SK-N-SH treated with all-trans-retinoic acid at 6 μM for 48 hours (cell line): ENCODE measurements at regions not wholly inside any gene's neighbourhood (a gene's known extent, or its start where the extent isn't known, plus 50 kb on each side); places are given as distances from the start of the nearest gene placed in this dataset.

ENCODE experiments used
- ATAC-seq: fragments of 200-7000 bp; cut with Tn5 transposase; 3 replicates; pipeline ENCODE4 v1.9.1; 2020; ENCODE audit warnings: mild to moderate bottlenecking, moderate library complexity
- ARNTL ChIP-seq: fragments of 450-650 bp; formaldehyde crosslinking; IDR thresholded peaks from 2 replicates; pipeline ENCODE4 v1.5.0; 2020; ENCODE audit warnings: low read depth, mild to moderate bottlenecking, moderate library complexity, borderline replicate concordance
- BACH2 ChIP-seq: fragments of 250-450 bp; sonication (Bioruptor Pico); IDR thresholded peaks from 2 replicates; pipeline ENCODE4 v1.9.0; 2021; ENCODE audit warnings: mild to moderate bottlenecking, borderline replicate concordance
- CSDC2 ChIP-seq: fragments of 250-450 bp; sonication (Bioruptor Pico); IDR thresholded peaks from 2 replicates; pipeline ENCODE4 v1.5.0; 2020; ENCODE audit warnings: mild to moderate bottlenecking, moderate library complexity
- ESRRG ChIP-seq: fragments of 250-450 bp; sonication (Bioruptor Pico); IDR thresholded peaks from 2 replicates; pipeline ENCODE4 v1.6.1; 2021; ENCODE audit warnings: mild to moderate bottlenecking
- GLIS3 ChIP-seq: fragments of 250-450 bp; sonication (Bioruptor Pico); IDR thresholded peaks from 2 replicates; pipeline ENCODE4 v1.5.0; 2020; ENCODE audit warnings: mild to moderate bottlenecking, moderate library complexity
- ISL1 ChIP-seq: fragments of 250-450 bp; sonication (Bioruptor Pico); IDR thresholded peaks from 2 replicates; pipeline ENCODE4 v2.1.2; 2022; ENCODE audit warnings: mild to moderate bottlenecking, moderate library complexity
- OSR1 ChIP-seq: fragments of 250-450 bp; sonication (Bioruptor Pico); IDR thresholded peaks from 2 replicates; pipeline ENCODE4 v1.8.0; 2022; ENCODE audit warnings: moderate library complexity, mild to moderate bottlenecking, inconsistent platforms
- PPARA ChIP-seq: fragments of 250-450 bp; sonication (Bioruptor Pico); IDR thresholded peaks from 2 replicates; pipeline ENCODE4 v1.5.0; 2020; ENCODE audit warnings: mild to moderate bottlenecking, borderline replicate concordance
- RARB ChIP-seq: fragments of 250-450 bp; sonication (Bioruptor Pico); IDR thresholded peaks from 2 replicates; pipeline ENCODE4 v1.8.0; 2021; ENCODE audit warnings: mild to moderate bottlenecking, moderate library complexity
- SNAI2 ChIP-seq: fragments of 250-450 bp; sonication (Bioruptor Pico); IDR thresholded peaks from 2 replicates; pipeline ENCODE4 v1.5.0; 2020; ENCODE audit warnings: mild to moderate bottlenecking, moderate library complexity
- TCF4 ChIP-seq: fragments of 250-450 bp; sonication (Bioruptor Pico); IDR thresholded peaks from 2 replicates; pipeline ENCODE4 v1.8.0; 2021; ENCODE audit warnings: mild to moderate bottlenecking, moderate library complexity, borderline replicate concordance
- TOX ChIP-seq: fragments of 250-450 bp; sonication (Bioruptor Pico); IDR thresholded peaks from 2 replicates; pipeline ENCODE4 v1.8.0; 2021; ENCODE audit warnings: mild to moderate bottlenecking, moderate library complexity, borderline replicate concordance
- ZC3H10 ChIP-seq: fragments of 250-450 bp; sonication (Bioruptor Pico); IDR thresholded peaks from 2 replicates; pipeline ENCODE4 v1.5.1; 2021; ENCODE audit warnings: mild to moderate bottlenecking, moderate library complexity
- ZFP3 ChIP-seq: fragments of 250-450 bp; sonication (Bioruptor Pico); IDR thresholded peaks from 2 replicates; pipeline ENCODE4 v1.5.0; 2020; ENCODE audit warnings: mild to moderate bottlenecking, moderate library complexity
- ZFP30 ChIP-seq: fragments of 450-650 bp; formaldehyde crosslinking; IDR thresholded peaks from 2 replicates; pipeline ENCODE4 v1.5.0; 2022; ENCODE audit warnings: mild to moderate bottlenecking, moderate library complexity
- ZNF565 ChIP-seq: fragments of 450-650 bp; formaldehyde crosslinking; conservative IDR thresholded peaks from 2 replicates; pipeline ENCODE4 v1.5.0; 2020; ENCODE audit warnings: low read depth, mild to moderate bottlenecking, moderate library complexity
- ZNF70 ChIP-seq: fragments of 450-650 bp; formaldehyde crosslinking; IDR thresholded peaks from 2 replicates; pipeline ENCODE4 v1.5.0; 2020; ENCODE audit warnings: mild to moderate bottlenecking, moderate library complexity
- ZNF8 ChIP-seq: fragments of 450-650 bp; formaldehyde crosslinking; IDR thresholded peaks from 2 replicates; pipeline ENCODE4 v1.5.0; 2020; ENCODE audit warnings: mild to moderate bottlenecking, moderate library complexity
- TF ChIP-seq, protein P1 (sequence below): fragments of 250-450 bp; sonication (Bioruptor Pico); IDR thresholded peaks from 2 replicates; pipeline ENCODE4 v1.5.1; 2021; ENCODE audit warnings: mild to moderate bottlenecking, moderate library complexity
- TF ChIP-seq, protein P2 (sequence below): fragments of 250-450 bp; sonication (Bioruptor Pico); IDR thresholded peaks from 2 replicates; pipeline ENCODE4 v1.8.0; 2020; ENCODE audit warnings: mild to moderate bottlenecking, moderate library complexity, borderline replicate concordance
- TF ChIP-seq, protein P3 (sequence below): fragments of 250-450 bp; sonication (Bioruptor Pico); IDR thresholded peaks from 2 replicates; pipeline ENCODE4 v1.5.0; 2020; ENCODE audit warnings: mild to moderate bottlenecking, moderate library complexity
- TF ChIP-seq, protein P4 (sequence below): fragments of 250-450 bp; sonication (Bioruptor Pico); IDR thresholded peaks from 2 replicates; pipeline ENCODE4 v1.8.0; 2021; ENCODE audit warnings: low read depth, mild to moderate bottlenecking, moderate library complexity, borderline replicate concordance
- TF ChIP-seq, protein P5 (sequence below): fragments of 250-450 bp; sonication (Bioruptor Pico); IDR thresholded peaks from 2 replicates; pipeline ENCODE4 v1.5.1; 2020; ENCODE audit warnings: low read depth, mild to moderate bottlenecking, moderate library complexity

DNA sequence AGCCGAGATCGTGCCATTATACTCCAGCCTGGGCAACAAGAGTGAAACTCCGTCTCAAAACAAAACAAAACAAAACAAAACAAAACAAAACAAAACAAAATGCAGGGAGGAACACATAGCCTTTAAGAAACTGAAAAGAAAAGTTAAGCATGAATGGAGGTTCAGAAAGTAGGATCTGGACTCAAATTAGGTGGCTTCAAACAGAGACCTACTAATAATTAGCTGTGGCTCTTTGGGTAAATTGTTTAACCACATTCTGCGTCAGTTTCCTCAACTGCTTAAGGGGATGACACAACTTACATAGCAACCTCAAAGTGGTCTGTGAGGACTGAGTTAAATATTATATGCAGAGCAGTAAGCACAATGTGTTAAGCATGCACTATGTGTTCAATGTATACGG lies 458.2 kb downstream of the ADGRL2 start:
- TF ChIP-seq ZFP30 (CRISPR knock-in tag) (no peak), SNAI2 (CRISPR knock-in tag) (no peak), OSR1 (no peak), RARB (CRISPR knock-in tag) (no peak), ZFP3 (CRISPR knock-in tag) (no peak), ZNF70 (CRISPR knock-in tag) (no peak), GLIS3 (CRISPR knock-in tag) (no peak), TCF4 (CRISPR knock-in tag) (no peak), ESRRG (CRISPR knock-in tag) (no peak), PPARA (no peak), BACH2 (CRISPR knock-in tag) (no peak), CSDC2 (CRISPR knock-in tag) (no peak), ZNF565 (CRISPR knock-in tag) (no peak), ARNTL (CRISPR knock-in tag) (no peak), TOX (CRISPR knock-in tag) (no peak)
- TF ChIP-seq, protein P1, sequence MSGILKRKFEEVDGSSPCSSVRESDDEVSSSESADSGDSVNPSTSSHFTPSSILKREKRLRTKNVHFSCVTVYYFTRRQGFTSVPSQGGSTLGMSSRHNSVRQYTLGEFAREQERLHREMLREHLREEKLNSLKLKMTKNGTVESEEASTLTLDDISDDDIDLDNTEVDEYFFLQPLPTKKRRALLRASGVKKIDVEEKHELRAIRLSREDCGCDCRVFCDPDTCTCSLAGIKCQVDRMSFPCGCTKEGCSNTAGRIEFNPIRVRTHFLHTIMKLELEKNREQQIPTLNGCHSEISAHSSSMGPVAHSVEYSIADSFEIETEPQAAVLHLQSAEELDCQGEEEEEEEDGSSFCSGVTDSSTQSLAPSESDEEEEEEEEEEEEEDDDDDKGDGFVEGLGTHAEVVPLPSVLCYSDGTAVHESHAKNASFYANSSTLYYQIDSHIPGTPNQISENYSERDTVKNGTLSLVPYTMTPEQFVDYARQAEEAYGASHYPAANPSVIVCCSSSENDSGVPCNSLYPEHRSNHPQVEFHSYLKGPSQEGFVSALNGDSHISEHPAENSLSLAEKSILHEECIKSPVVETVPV (CRISPR knock-in tag): no peak
- TF ChIP-seq, protein P2, sequence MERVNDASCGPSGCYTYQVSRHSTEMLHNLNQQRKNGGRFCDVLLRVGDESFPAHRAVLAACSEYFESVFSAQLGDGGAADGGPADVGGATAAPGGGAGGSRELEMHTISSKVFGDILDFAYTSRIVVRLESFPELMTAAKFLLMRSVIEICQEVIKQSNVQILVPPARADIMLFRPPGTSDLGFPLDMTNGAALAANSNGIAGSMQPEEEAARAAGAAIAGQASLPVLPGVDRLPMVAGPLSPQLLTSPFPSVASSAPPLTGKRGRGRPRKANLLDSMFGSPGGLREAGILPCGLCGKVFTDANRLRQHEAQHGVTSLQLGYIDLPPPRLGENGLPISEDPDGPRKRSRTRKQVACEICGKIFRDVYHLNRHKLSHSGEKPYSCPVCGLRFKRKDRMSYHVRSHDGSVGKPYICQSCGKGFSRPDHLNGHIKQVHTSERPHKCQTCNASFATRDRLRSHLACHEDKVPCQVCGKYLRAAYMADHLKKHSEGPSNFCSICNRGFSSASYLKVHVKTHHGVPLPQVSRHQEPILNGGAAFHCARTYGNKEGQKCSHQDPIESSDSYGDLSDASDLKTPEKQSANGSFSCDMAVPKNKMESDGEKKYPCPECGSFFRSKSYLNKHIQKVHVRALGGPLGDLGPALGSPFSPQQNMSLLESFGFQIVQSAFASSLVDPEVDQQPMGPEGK (CRISPR knock-in tag): no peak
- TF ChIP-seq, protein P3, sequence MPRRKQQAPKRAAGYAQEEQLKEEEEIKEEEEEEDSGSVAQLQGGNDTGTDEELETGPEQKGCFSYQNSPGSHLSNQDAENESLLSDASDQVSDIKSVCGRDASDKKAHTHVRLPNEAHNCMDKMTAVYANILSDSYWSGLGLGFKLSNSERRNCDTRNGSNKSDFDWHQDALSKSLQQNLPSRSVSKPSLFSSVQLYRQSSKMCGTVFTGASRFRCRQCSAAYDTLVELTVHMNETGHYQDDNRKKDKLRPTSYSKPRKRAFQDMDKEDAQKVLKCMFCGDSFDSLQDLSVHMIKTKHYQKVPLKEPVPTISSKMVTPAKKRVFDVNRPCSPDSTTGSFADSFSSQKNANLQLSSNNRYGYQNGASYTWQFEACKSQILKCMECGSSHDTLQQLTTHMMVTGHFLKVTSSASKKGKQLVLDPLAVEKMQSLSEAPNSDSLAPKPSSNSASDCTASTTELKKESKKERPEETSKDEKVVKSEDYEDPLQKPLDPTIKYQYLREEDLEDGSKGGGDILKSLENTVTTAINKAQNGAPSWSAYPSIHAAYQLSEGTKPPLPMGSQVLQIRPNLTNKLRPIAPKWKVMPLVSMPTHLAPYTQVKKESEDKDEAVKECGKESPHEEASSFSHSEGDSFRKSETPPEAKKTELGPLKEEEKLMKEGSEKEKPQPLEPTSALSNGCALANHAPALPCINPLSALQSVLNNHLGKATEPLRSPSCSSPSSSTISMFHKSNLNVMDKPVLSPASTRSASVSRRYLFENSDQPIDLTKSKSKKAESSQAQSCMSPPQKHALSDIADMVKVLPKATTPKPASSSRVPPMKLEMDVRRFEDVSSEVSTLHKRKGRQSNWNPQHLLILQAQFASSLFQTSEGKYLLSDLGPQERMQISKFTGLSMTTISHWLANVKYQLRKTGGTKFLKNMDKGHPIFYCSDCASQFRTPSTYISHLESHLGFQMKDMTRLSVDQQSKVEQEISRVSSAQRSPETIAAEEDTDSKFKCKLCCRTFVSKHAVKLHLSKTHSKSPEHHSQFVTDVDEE (CRISPR knock-in tag): no peak
- TF ChIP-seq, protein P4, sequence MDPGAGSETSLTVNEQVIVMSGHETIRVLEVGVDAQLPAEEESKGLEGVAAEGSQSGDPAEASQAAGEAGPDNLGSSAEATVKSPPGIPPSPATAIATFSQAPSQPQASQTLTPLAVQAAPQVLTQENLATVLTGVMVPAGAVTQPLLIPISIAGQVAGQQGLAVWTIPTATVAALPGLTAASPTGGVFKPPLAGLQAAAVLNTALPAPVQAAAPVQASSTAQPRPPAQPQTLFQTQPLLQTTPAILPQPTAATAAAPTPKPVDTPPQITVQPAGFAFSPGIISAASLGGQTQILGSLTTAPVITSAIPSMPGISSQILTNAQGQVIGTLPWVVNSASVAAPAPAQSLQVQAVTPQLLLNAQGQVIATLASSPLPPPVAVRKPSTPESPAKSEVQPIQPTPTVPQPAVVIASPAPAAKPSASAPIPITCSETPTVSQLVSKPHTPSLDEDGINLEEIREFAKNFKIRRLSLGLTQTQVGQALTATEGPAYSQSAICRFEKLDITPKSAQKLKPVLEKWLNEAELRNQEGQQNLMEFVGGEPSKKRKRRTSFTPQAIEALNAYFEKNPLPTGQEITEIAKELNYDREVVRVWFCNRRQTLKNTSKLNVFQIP (CRISPR knock-in tag): no peak
- ATAC-seq: no peak

DNA sequence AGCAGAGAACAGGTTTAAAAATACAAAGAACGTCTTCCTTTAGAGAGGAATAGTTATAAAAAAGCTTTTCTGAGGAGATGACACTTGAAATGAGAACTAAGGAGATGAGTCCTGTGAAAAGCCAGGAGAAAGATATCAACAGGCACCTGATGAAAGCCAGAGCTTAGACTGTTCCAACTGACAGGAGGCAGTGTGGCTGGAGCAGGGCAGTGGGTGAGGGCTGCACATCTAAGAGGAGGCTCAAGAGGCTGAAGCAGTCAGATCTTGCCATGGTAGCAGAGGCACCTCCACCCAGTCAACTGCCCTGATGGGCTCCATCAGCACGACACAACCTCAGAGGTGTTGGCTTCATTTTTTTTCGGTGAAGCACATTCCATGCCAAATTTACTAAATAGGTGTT lies 445.3 kb downstream of the ADGRL2 start:
- ATAC-seq: no peak
- TF ChIP-seq, protein P2 (CRISPR knock-in tag): no peak
- no peak for TF ChIP-seq OSR1
- no peak for TF ChIP-seq GLIS3 (CRISPR knock-in tag)
- TF ChIP-seq ZFP3 (CRISPR knock-in tag): no peak
- TF ChIP-seq TOX (CRISPR knock-in tag): no peak
- TF ChIP-seq, protein P4 (CRISPR knock-in tag): no peak
- TF ChIP-seq CSDC2 (CRISPR knock-in tag): no peak
- no peak for TF ChIP-seq ESRRG (CRISPR knock-in tag)
- TF ChIP-seq, protein P5, sequence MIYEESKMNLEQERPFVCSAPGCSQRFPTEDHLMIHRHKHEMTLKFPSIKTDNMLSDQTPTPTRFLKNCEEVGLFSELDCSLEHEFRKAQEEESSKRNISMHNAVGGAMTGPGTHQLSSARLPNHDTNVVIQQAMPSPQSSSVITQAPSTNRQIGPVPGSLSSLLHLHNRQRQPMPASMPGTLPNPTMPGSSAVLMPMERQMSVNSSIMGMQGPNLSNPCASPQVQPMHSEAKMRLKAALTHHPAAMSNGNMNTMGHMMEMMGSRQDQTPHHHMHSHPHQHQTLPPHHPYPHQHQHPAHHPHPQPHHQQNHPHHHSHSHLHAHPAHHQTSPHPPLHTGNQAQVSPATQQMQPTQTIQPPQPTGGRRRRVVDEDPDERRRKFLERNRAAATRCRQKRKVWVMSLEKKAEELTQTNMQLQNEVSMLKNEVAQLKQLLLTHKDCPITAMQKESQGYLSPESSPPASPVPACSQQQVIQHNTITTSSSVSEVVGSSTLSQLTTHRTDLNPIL (CRISPR knock-in tag): no peak
- TF ChIP-seq ISL1 (CRISPR knock-in tag): no peak
- no peak for TF ChIP-seq SNAI2 (CRISPR knock-in tag)
- no peak for TF ChIP-seq ZC3H10 (CRISPR knock-in tag)
- TF ChIP-seq ZNF8 (CRISPR knock-in tag): no peak
- TF ChIP-seq ARNTL (CRISPR knock-in tag): no peak
- no peak for TF ChIP-seq ZFP30 (CRISPR knock-in tag)
- TF ChIP-seq, protein P1 (CRISPR knock-in tag): no peak
- no peak for TF ChIP-seq ZNF70 (CRISPR knock-in tag)
